HCT116 (cell line): ENCODE measurements at regions not wholly inside any gene's neighbourhood (a gene's known extent, or its start where the extent isn't known, plus 50 kb on each side); places are given as distances from the start of the nearest gene placed in this dataset.

Source experiments
- ATAC-seq: fragments of 200-7000 bp; cut with Tn5 transposase; 2 replicates; pipeline ENCODE4 v1.9.1; 2020; ENCODE audit warnings: mild to moderate bottlenecking, moderate library complexity
- BruUV-seq: library from RNA; stranded (reverse); fragments of 400-500 nt; replicated peaks from 2 replicates; lab custom pipeline; 2021; lab: Mats Ljungman, UMichigan
- CTCF ChIA-PET: fragments of 300-600 bp; sonication (Branson Sonifier 250); formaldehyde crosslinking; loops from one replicate; lab custom pipeline; 2021; ENCODE audit warnings: antibody characterized with exemption; lab: Charles Lee
- POLR2A ChIA-PET: fragments of 300-600, 350-600 bp; sonication (Branson Sonifier 250); formaldehyde crosslinking; loops from one replicate; lab custom pipeline; 2021; ENCODE audit warnings: antibody characterized with exemption; lab: Charles Lee
- RAD21 ChIA-PET, 2 experiments: fragments of 300-600 bp; sonication (Branson Sonifier 250); formaldehyde crosslinking; loops; one replicate each; lab custom pipeline; 2023; ENCODE audit warnings: low total read pairs in 2 of 2; ENCODE audit not compliant: uncharacterized antibody in 2 of 2, unreplicated experiment in 2 of 2, low non-redundant PET in 1 of 2; lab: Charles Lee
- DNase-seq: peaks from one replicate; pipeline ENCODE4 v3.0.0-alpha.2; 2010; ENCODE audit warnings: low read depth, low spot score
- H2AFZ ChIP-seq: fragments of 200-600 bp; shearing (Covaris generic), sonication (generic); 2 replicates; pipeline ENCODE4 v1.6.1; 2017; ENCODE audit warnings: low read depth, mixed run types, mixed read lengths, antibody characterized with exemption, low read length; ENCODE audit not compliant: poor library complexity, severe bottlenecking
- H3K27ac ChIP-seq: 2 replicates; pipeline ENCODE4 v1.5.1; 2012; ENCODE audit warnings: low read depth, low read length
- H3K27me3 ChIP-seq: fragments of 200-600 bp; sonication (generic); 2 replicates; pipeline ENCODE4 v1.6.1; 2016; ENCODE audit warnings: mixed run types, low read length, mixed read lengths; ENCODE audit not compliant: insufficient read depth
- H3K36me3 ChIP-seq, 2 experiments: fragments of 200-500 bp in 1 of 2; fragments of 200-600 bp in 1 of 2; sonication (Bioruptor generic) in 1 of 2; sonication (generic) in 1 of 2; 2 replicates each; pipeline versions ENCODE4 v1.5.1 to v1.6.1; 2014 to 2016; ENCODE audit warnings: low read length in 2 of 2, inconsistent platforms in 1 of 2, mixed read lengths in 1 of 2, mixed run types in 1 of 2; ENCODE audit not compliant: insufficient read depth in 2 of 2, control insufficient read depth in 1 of 2
- H3K4me1 ChIP-seq, 2 experiments: fragments of 200-600 bp in 1 of 2; sonication (generic) in 1 of 2; 2 replicates each; pipeline versions ENCODE4 v1.5.1 to v1.6.1; 2012 to 2017; ENCODE audit warnings: low read length in 2 of 2, inconsistent platforms in 1 of 2, mild to moderate bottlenecking in 1 of 2, mixed read lengths in 1 of 2, mixed run types in 1 of 2, moderate library complexity in 1 of 2; ENCODE audit not compliant: insufficient read depth in 2 of 2, control insufficient read depth in 1 of 2
- H3K4me2 ChIP-seq: fragments of 200-600 bp; sonication (generic); 2 replicates; pipeline ENCODE4 v1.6.1; 2017; ENCODE audit warnings: mixed run types, low read length, mixed read lengths
- H3K4me3 ChIP-seq, 2 experiments: fragments of 200-600 bp in 1 of 2; sonication (generic) in 1 of 2; replicated peaks in 1 of 2; 2 replicates each; pipeline ENCODE4 v1.5.1; 2011 to 2016; ENCODE audit warnings: low read length in 2 of 2, control low read depth in 1 of 2, low read depth in 1 of 2, mild to moderate bottlenecking in 1 of 2, mixed read lengths in 1 of 2, mixed run types in 1 of 2
- H3K79me2 ChIP-seq: fragments of 200-600 bp; sonication (generic); 2 replicates; pipeline ENCODE4 v1.6.1; 2017; ENCODE audit warnings: mild to moderate bottlenecking, mixed run types, low read length, moderate library complexity, mixed read lengths; ENCODE audit not compliant: insufficient read depth
- H3K9ac ChIP-seq: fragments of 200-600 bp; sonication (generic); 2 replicates; pipeline ENCODE4 v1.6.1; 2016; ENCODE audit warnings: low read length, mixed read lengths
- H3K9me2 ChIP-seq: fragments of 200-600 bp; sonication (generic), shearing (Covaris generic); 2 replicates; pipeline ENCODE4 v1.6.1; 2017; ENCODE audit warnings: mixed run types, mild to moderate bottlenecking, moderate library complexity; ENCODE audit not compliant: insufficient read depth
- H3K9me3 ChIP-seq, 2 experiments: fragments of 200-500 bp in 1 of 2; fragments of 200-600 bp in 1 of 2; sonication (Bioruptor generic) in 1 of 2; sonication (generic) in 1 of 2; 2 replicates each; pipeline ENCODE4 v1.6.1; 2014 to 2017; ENCODE audit warnings: low read length in 2 of 2, mixed read lengths in 2 of 2, inconsistent platforms in 1 of 2, low read depth in 1 of 2, mild to moderate bottlenecking in 1 of 2, mixed run types in 1 of 2, moderate library complexity in 1 of 2; ENCODE audit not compliant: control insufficient read depth in 1 of 2, insufficient read depth in 1 of 2
- H4K20me1 ChIP-seq: fragments of 200-600 bp; sonication (generic), shearing (Covaris generic); 2 replicates; pipeline ENCODE4 v1.6.1; 2017; ENCODE audit warnings: mixed run types, mild to moderate bottlenecking, moderate library complexity; ENCODE audit not compliant: insufficient read depth
- CEBPB ChIP-seq: IDR thresholded peaks from 2 replicates; pipeline ENCODE4 v1.6.1; 2012; ENCODE audit warnings: low read depth
- CTCF ChIP-seq, 3 experiments: fragments of 200-600 bp in 1 of 3; sonication (generic) in 1 of 3; IDR thresholded peaks in 2 of 3; conservative IDR thresholded peaks in 1 of 3; 2 replicates each; pipeline ENCODE4 v1.5.1; 2012 to 2017; ENCODE audit warnings: low read depth in 2 of 3, low read length in 2 of 3, antibody characterized with exemption in 1 of 3, borderline replicate concordance in 1 of 3, control low read depth in 1 of 3, mild to moderate bottlenecking in 1 of 3, mixed read lengths in 1 of 3, mixed run types in 1 of 3, moderate library complexity in 1 of 3; ENCODE audit not compliant: insufficient read depth in 1 of 3
- ELF1 ChIP-seq: IDR thresholded peaks from 2 replicates; pipeline ENCODE4 v1.6.1; 2012; ENCODE audit warnings: low read depth, borderline replicate concordance
- EZH2 ChIP-seq: fragments of 200-600 bp; sonication (generic); IDR thresholded peaks from 2 replicates; pipeline ENCODE4 v1.6.1; 2017; ENCODE audit warnings: antibody characterized with exemption, mixed run types
- EZH2phosphoT487 ChIP-seq: fragments of 200-600 bp; IDR thresholded peaks from 2 replicates; pipeline ENCODE4 v1.6.1; 2018; ENCODE audit warnings: antibody characterized with exemption, borderline replicate concordance
- JUND ChIP-seq: IDR thresholded peaks from 2 replicates; pipeline ENCODE4 v1.6.1; 2012
- MAX ChIP-seq: IDR thresholded peaks from 2 replicates; pipeline ENCODE4 v1.6.1; 2012
- POLR2A ChIP-seq: IDR thresholded peaks from 2 replicates; pipeline ENCODE4 v1.7.0; 2011; ENCODE audit warnings: borderline replicate concordance; ENCODE audit not compliant: insufficient read depth, insufficient read length; ENCODE audit errors: extremely low read depth
- POLR2AphosphoS5 ChIP-seq: IDR thresholded peaks from 2 replicates; pipeline ENCODE4 v1.6.1; 2011; ENCODE audit warnings: mild to moderate bottlenecking, low read depth, low read length, moderate library complexity
- RAD21 ChIP-seq: IDR thresholded peaks from 2 replicates; pipeline ENCODE4 v1.6.1; 2012; ENCODE audit warnings: low read depth, mild to moderate bottlenecking
- SIN3A ChIP-seq: IDR thresholded peaks from 2 replicates; pipeline ENCODE4 v1.6.1; 2012; ENCODE audit warnings: low read depth
- SP1 ChIP-seq: IDR thresholded peaks from 2 replicates; pipeline ENCODE4 v1.6.1; 2012; ENCODE audit warnings: low read depth
- SRF ChIP-seq: IDR thresholded peaks from 2 replicates; pipeline ENCODE4 v1.6.1; 2012; ENCODE audit warnings: low read depth
- TCF7L2 ChIP-seq: IDR thresholded peaks from 2 replicates; pipeline ENCODE4 v1.7.0; 2011; ENCODE audit warnings: borderline replicate concordance, inconsistent platforms; ENCODE audit not compliant: insufficient read depth, insufficient read length; ENCODE audit errors: extremely low read depth
- ZNF274 ChIP-seq: fragments of 200-500 bp; sonication (Bioruptor generic); IDR thresholded peaks from 2 replicates; pipeline ENCODE4 v1.6.1; 2014; ENCODE audit warnings: mild to moderate bottlenecking, low read depth, low read length, inconsistent platforms
- intact Hi-C: fragments of 100-400 bp; cut with micrococcal nuclease; formaldehyde crosslinking; loops from 2 replicates; pipeline ENCODE4 v1.10.0; 2022
- TF ChIP-seq, protein P1 (sequence below): IDR thresholded peaks from 2 replicates; pipeline ENCODE4 v1.6.1; 2012; ENCODE audit warnings: low read depth

GRCh38 chr5:6822556-6823343 is 109.5 kb downstream of the TENT4A start:
- no peak for TF ChIP-seq ELF1
- TF ChIP-seq SRF: no peak
- no peak for TF ChIP-seq CTCF (IDR thresholded peaks at IDR 0.05 in 2 of 3, conservative IDR thresholded peaks at IDR 0.05 in 1 of 3; ENCODE audit: borderline replicate concordance in 1 of 3, insufficient read depth in 1 of 3, low read depth in 2 of 3, low read length in 2 of 3)
- no peak for TF ChIP-seq RAD21
- TF ChIP-seq, protein P1, sequence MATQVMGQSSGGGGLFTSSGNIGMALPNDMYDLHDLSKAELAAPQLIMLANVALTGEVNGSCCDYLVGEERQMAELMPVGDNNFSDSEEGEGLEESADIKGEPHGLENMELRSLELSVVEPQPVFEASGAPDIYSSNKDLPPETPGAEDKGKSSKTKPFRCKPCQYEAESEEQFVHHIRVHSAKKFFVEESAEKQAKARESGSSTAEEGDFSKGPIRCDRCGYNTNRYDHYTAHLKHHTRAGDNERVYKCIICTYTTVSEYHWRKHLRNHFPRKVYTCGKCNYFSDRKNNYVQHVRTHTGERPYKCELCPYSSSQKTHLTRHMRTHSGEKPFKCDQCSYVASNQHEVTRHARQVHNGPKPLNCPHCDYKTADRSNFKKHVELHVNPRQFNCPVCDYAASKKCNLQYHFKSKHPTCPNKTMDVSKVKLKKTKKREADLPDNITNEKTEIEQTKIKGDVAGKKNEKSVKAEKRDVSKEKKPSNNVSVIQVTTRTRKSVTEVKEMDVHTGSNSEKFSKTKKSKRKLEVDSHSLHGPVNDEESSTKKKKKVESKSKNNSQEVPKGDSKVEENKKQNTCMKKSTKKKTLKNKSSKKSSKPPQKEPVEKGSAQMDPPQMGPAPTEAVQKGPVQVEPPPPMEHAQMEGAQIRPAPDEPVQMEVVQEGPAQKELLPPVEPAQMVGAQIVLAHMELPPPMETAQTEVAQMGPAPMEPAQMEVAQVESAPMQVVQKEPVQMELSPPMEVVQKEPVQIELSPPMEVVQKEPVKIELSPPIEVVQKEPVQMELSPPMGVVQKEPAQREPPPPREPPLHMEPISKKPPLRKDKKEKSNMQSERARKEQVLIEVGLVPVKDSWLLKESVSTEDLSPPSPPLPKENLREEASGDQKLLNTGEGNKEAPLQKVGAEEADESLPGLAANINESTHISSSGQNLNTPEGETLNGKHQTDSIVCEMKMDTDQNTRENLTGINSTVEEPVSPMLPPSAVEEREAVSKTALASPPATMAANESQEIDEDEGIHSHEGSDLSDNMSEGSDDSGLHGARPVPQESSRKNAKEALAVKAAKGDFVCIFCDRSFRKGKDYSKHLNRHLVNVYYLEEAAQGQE: no peak
- no peak for TF ChIP-seq SP1
- no peak for TF ChIP-seq POLR2AphosphoS5
- no peak for TF ChIP-seq MAX
- no peak for TF ChIP-seq CEBPB
- no peak for TF ChIP-seq EZH2phosphoT487
- no peak for TF ChIP-seq TCF7L2
- no peak for TF ChIP-seq SIN3A
- TF ChIP-seq EZH2: no peak
- TF ChIP-seq ZNF274: no peak
- no peak for TF ChIP-seq POLR2A
- no peak for TF ChIP-seq JUND

More at GRCh38 chr5:6822556-6823343, 109.5 kb downstream of the TENT4A start:
- H3K9me2 ChIP-seq: no peaks in the 10 kb centered on the region
- peaks cover 0 to 12% of the 10 kb centered on the region in 2 experiments; a peak in 1 of 4 replicates for H3K9me3 ChIP-seq
- ATAC-seq (no peak), DNase-seq (no peak)
- no peaks in the 10 kb centered on the region for H3K27me3 ChIP-seq
- no peaks in the 10 kb centered on the region for H3K4me1 ChIP-seq
- intact Hi-C loops: loop anchor here (10.0 kb wide), 1 partner anchor 932 kb away; no protein-coding TSS in a partner anchor
- H3K9ac ChIP-seq: no peak overlapping the region
- H3K36me3 ChIP-seq: no peaks in the 10 kb centered on the region
- H3K4me3 ChIP-seq: no peak overlapping the region
- CTCF ChIA-PET: no interaction called here
- no peaks in the 10 kb centered on the region for H4K20me1 ChIP-seq
- H2AFZ ChIP-seq: no peak overlapping the region
- POLR2A ChIA-PET: no interaction called here
- H3K4me2 ChIP-seq: no peak overlapping the region
- RAD21 ChIA-PET: no interaction called here
- no TSS peak for BruUV-seq
- no peak overlapping the region for H3K27ac ChIP-seq
- H3K79me2 ChIP-seq: no peaks in the 10 kb centered on the region
